ENCODE measurements at regions not wholly inside any gene's neighbourhood (a gene's known extent, or its start where the extent isn't known, plus 50 kb on each side); places are given as distances from the start of the nearest gene placed in this dataset.

- no peak for TF ChIP-seq CUX1 (IDR thresholded peaks at IDR 0.05; ENCODE audit: insufficient replicate concordance, low read depth, low read length)
- no peak for TF ChIP-seq SMC3 (IDR thresholded peaks at IDR 0.05; ENCODE audit: borderline replicate concordance, low read length)
- no peak for TF ChIP-seq PAX5 (IDR thresholded peaks at IDR 0.05; ENCODE audit: borderline replicate concordance, low read depth, low read length)
- TF ChIP-seq POU2F2 (IDR thresholded peaks at IDR 0.05; ENCODE audit: borderline replicate concordance, low read depth, low read length): no peak
- no peak for TF ChIP-seq STAT1 (conservative IDR thresholded peaks at IDR 0.05)
These were observed 867.8 kb upstream of the CELF2 start (continued) for GRCh38 chr10:10149899-10150298.

- Histone ChIP-seq H3K27ac (ENCODE audit: control insufficient read depth, insufficient read depth) (no peak overlapping the region), H3K4me1 (ENCODE audit: control insufficient read depth, insufficient read depth, low read length) (no peaks in the 10 kb centered on the region), H3K36me3 (ENCODE audit: control insufficient read depth in 2 of 2, insufficient read depth in 2 of 2, low read length in 1 of 2) (no peaks in the 10 kb centered on the region), H3K9me3 (replicated peaks; ENCODE audit: control insufficient read depth, insufficient read depth, low read length) (no peaks in the 10 kb centered on the region), H2AFZ (ENCODE audit: control insufficient read depth, low read depth, low read length) (no peak overlapping the region), H4K20me1 (ENCODE audit: control insufficient read depth, insufficient read depth) (no peaks in the 10 kb centered on the region), H3K27me3 (replicated peaks in 1 of 2; ENCODE audit: control insufficient read depth in 2 of 2, insufficient read depth in 2 of 2, low read length in 1 of 2) (no peaks in the 10 kb centered on the region), H3K9ac (ENCODE audit: control insufficient read depth, insufficient read depth, low read length) (no peak overlapping the region), H3K4me2 (ENCODE audit: control insufficient read depth, insufficient read depth) (no peak overlapping the region), H3K4me3 (no peak overlapping the region), H3K79me2 (ENCODE audit: control insufficient read depth, insufficient read depth, low read length) (no peaks in the 10 kb centered on the region)
- ATAC-seq (no peak), FAIRE-seq (no peak), DNase-seq (ENCODE audit: low read depth, low spot score) (no peak)
- ChIA-PET SMC1A (ENCODE audit: uncharacterized antibody, unreplicated experiment) (no interaction called here), CTCF (no interaction called here), POLR2A (no interaction called here), RAD21 (ENCODE audit: unreplicated experiment) (no interaction called here)
- no TSS peak for BruUV-seq (replicated peaks)
- intact Hi-C loops (cut with micrococcal nuclease; ENCODE audit: unreplicated experiment): no loop called here
- in situ Hi-C loops (cut with MboI): no loop called here
- WGBS (ENCODE audit: insufficient coverage, insufficient replicate concordance, low lambda C conversion rate, missing lambda C conversion rate): 22% methylated on average over 7 of the region's 7 CpGs
- TF ChIP-seq RBBP5 (conservative IDR thresholded peaks at IDR 0.05): no peak
- no peak for TF ChIP-seq EP300 (IDR thresholded peaks at IDR 0.05; ENCODE audit: borderline replicate concordance in 1 of 2, control insufficient read depth in 1 of 2, low read depth in 2 of 2, low read length in 2 of 2)
- no peak for TF ChIP-seq MEF2B (IDR thresholded peaks at IDR 0.05; ENCODE audit: partially characterized antibody, poor library complexity, severe bottlenecking)
- TF ChIP-seq MEF2A (IDR thresholded peaks at IDR 0.05; ENCODE audit: insufficient read depth, low read depth, low read length): no peak
- TF ChIP-seq NR2F1 (conservative IDR thresholded peaks at IDR 0.05): no peak
- TF ChIP-seq IKZF2 (IDR thresholded peaks at IDR 0.05): no peak
- TF ChIP-seq GATAD2B (conservative IDR thresholded peaks at IDR 0.05; ENCODE audit: low read depth): no peak
- no peak for TF ChIP-seq BRCA1 (IDR thresholded peaks at IDR 0.05; ENCODE audit: low read depth, low read length)
- TF ChIP-seq SKIL (IDR thresholded peaks at IDR 0.05; ENCODE audit: low read depth, poor library complexity, severe bottlenecking): no peak
- no peak for TF ChIP-seq MLLT1 (IDR thresholded peaks at IDR 0.05)
These were observed 860.6 kb upstream of the CELF2 start for GRCh38 chr10:10156917-10157600.
